ENCODE measurements at regions not wholly inside any gene's neighbourhood (a gene's known extent, or its start where the extent isn't known, plus 50 kb on each side); places are given as distances from the start of the nearest gene placed in this dataset.

DNA sequence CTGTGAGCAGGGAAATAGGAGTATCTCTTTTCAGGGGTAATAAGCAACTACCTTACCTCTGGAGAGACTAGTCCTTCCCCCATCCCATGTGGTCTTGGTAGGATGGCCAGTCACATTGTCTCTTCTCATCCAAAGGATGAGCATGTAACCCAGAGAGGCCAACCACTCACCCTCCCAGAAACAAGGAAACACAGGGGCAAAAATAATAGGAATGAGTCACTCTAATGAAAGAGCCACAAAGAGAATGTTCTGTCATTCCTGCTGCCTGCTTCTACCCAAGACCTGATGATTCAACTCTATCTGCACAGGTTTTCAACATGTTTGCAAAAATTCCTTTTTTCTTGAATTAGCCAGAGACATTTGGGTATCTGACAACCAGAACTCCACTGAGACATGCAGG is 99.3 kb upstream of the NFE2L3 start:
- FAIRE-seq (no peak), DNase-seq (ENCODE audit: insufficient read length, low spot score) (no peak)
- TF ChIP-seq, protein P1, sequence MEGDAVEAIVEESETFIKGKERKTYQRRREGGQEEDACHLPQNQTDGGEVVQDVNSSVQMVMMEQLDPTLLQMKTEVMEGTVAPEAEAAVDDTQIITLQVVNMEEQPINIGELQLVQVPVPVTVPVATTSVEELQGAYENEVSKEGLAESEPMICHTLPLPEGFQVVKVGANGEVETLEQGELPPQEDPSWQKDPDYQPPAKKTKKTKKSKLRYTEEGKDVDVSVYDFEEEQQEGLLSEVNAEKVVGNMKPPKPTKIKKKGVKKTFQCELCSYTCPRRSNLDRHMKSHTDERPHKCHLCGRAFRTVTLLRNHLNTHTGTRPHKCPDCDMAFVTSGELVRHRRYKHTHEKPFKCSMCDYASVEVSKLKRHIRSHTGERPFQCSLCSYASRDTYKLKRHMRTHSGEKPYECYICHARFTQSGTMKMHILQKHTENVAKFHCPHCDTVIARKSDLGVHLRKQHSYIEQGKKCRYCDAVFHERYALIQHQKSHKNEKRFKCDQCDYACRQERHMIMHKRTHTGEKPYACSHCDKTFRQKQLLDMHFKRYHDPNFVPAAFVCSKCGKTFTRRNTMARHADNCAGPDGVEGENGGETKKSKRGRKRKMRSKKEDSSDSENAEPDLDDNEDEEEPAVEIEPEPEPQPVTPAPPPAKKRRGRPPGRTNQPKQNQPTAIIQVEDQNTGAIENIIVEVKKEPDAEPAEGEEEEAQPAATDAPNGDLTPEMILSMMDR (IDR thresholded peaks at IDR 0.05; ENCODE audit: insufficient read depth, missing control alignments) = no peak

DNA sequence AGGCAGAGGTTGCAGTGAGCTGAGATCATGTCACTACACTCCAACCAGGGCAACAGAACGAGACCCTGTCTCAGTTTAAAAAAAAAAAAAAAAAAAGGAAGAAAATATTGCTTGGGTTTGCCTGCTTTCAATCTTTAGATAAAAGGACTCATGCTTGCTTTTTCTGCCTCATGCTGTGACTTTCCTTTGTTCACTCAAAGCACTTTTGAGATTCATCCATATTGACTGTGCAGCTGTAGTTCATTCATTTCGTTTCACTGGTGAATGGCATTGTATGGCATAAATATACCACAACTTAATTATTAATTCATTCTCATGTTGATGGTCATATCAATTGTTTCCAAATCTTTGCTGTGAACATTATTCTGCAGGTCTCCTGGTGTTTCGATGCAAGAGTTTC is 97.6 kb upstream of the NFE2L3 start:
- TF ChIP-seq, protein P1 (IDR thresholded peaks at IDR 0.05; ENCODE audit: insufficient read depth, missing control alignments) = no peak
- FAIRE-seq (no peak), DNase-seq (ENCODE audit: insufficient read length, low spot score) (no peak)

DNA sequence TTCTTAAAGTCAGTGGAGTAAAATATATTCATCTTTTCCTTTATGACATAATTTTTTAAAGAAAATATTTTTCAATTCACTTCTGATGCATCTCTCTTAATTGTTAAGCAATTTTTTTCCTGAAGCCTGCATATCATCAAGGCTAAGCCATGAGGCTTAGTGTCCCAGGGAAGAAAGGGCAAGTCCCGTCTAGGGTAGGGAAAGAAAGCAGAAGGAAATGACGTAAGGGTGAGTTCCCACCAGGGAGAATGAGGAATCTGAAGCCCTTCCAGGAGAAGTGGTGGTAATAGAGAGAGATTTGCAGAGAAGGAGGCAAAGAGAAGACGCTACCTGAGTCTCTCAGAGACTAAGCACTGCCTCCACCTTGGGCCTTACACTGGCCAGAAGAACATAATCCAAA is 96.8 kb upstream of the NFE2L3 start:
- TF ChIP-seq, protein P1 (IDR thresholded peaks at IDR 0.05; ENCODE audit: insufficient read depth, missing control alignments) = no peak
- DNase-seq (ENCODE audit: insufficient read length, low spot score) = no peak
- FAIRE-seq = no peak

DNA sequence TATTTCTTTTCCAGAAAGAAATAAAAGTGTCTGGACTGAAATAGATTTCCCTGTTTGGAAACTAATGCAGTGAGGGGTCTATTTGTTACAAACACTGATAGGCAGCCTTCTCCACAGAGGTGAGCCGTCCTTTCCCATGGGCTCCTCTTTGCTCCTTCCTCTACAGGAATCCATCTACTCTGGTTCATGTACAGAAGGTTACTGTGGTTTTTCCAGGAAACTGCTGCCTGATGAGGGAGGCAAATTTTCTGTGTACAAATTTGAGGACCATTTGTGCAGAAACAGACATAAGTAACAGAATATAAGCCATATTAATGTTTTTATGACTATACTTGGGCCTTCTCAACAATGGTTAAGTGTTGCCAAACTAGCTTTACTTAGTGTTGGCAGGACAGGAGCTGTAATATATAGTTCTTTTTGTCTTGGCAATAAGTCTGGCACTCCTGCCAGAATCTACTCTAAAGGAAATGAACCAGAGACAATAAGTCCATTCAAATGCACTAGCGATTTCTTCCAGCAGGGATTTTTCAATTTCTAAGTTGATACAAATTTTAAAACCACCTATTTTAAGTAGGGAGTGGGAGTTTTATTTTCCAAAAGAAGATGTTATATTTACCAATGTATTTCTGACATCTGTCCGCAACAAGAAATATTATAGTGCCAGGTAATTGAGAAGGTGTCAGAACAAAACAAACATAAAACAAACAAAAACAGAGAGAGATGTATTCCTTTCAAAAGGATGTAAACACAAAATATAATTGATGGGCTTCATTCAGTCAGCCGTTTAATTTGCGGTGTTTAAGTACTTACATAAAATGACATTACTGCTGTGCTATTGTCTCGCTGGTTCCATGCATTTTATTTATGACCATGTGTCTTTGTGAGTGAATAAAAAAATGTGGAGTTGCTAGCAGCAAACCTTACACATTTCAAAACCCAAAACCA is 91.0 kb upstream of the NFE2L3 start:
- TF ChIP-seq, protein P1 (IDR thresholded peaks at IDR 0.05; ENCODE audit: insufficient read depth, missing control alignments) = no peak
- DNase-seq (ENCODE audit: insufficient read length, low spot score) (no peak), FAIRE-seq (peak; percentile 46)

DNA sequence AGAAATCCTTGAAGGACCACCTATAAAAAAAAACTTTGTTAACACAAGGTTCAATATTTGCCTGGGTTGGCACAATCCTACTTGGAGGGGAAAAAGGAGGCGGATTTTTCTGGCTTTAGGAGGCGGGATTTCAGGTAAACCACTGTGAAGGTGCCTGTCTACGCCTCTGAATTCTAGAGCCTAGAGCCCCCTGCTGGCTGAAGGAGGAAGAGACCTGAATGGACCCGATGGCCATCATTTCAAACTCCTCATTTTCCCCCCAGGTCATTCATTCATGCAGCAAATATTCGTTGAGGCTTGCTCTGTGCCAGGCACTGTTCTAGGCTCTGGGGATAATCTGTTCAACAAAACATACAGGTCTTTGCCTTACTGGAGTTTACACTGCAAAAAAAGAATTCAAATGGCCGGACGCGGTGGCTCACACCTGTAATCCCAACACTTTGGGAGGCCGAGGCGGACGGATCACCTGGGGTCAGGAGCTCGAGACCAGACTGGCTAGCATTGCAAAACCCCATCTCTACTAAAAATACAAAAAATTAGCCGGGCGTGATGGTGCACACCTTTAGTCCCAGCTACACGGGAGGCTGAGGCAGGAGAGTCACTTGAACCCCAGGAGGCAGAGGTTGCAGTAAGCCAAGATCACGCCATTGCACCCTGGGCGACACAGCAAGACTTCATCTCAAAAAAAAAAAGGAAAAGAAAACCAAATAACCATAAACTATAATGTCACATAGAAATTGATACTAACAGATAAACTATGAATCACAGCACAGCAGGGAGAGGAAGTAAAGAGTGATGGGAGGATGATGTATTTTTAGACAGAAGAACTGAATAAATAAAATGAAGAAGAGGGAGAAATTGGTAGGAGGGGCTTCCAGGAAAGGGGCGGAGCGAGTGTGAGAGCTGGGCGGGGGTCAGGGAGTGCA is 90.1 kb upstream of the NFE2L3 start:
- TF ChIP-seq, protein P1 (IDR thresholded peaks at IDR 0.05; ENCODE audit: insufficient read depth, missing control alignments) = peak; percentile 72
- peak; percentile 55 for DNase-seq (ENCODE audit: insufficient read length, low spot score)
- no peak for FAIRE-seq

DNA sequence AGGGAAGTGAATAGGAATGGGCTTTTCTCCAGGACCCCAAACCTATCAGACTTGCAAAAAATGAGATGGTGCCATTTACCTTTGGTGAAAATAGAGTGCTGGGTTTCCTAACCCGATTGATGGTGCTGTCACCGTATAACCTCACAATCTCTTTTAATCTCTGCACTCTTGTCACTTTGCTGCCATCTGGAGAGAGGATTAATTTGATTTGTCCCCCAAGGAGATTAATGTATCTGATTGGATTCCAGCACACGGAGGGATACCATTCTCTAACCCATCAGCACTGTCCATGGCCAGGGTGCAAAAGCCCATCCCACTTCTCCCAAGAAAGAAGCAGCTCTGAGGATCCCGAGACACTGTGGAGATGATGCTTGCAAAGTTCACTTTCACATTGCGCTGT is 86.3 kb upstream of the NFE2L3 start:
- FAIRE-seq (peak; percentile 94), DNase-seq (ENCODE audit: insufficient read length, low spot score) (peak; percentile 70)
- TF ChIP-seq, protein P1 (IDR thresholded peaks at IDR 0.05; ENCODE audit: insufficient read depth, missing control alignments) = no peak

Data from D721Med (cell line).